HEK293 (cell line): ENCODE measurements at regions not wholly inside any gene's neighbourhood (a gene's known extent, or its start where the extent isn't known, plus 50 kb on each side); places are given as distances from the start of the nearest gene placed in this dataset.

Experiments used
- HOXC10 ChIP-seq: sonication (generic); formaldehyde crosslinking; IDR thresholded peaks from 2 replicates; pipeline ENCODE4 v1.8.1; 2023; ENCODE audit warnings: mild to moderate bottlenecking, missing genetic modification reagents
- SALL2 ChIP-seq: fragments of 450-650 bp; formaldehyde crosslinking; IDR thresholded peaks from 2 replicates; pipeline ENCODE4 v1.5.0; 2017; ENCODE audit warnings: missing biosample characterization, mild to moderate bottlenecking, missing genetic modification characterization, borderline replicate concordance
- TF ChIP-seq, protein P1 (sequence below): fragments of 450-650 bp; formaldehyde crosslinking; IDR thresholded peaks from 2 replicates; pipeline ENCODE4 v1.5.1; 2016; ENCODE audit warnings: missing biosample characterization, missing genetic modification characterization
- TF ChIP-seq, protein P2 (sequence below): fragments of 450-650 bp; IDR thresholded peaks from 2 replicates; pipeline ENCODE4 v1.5.1; 2018; ENCODE audit warnings: missing biosample characterization, mild to moderate bottlenecking, missing genetic modification characterization
- TF ChIP-seq, protein P3 (sequence below): fragments of 450-650 bp; formaldehyde crosslinking; IDR thresholded peaks from 2 replicates; pipeline ENCODE4 v1.5.1; 2016; ENCODE audit warnings: missing biosample characterization, missing genetic modification characterization

GRCh38 chr10:128326851-128327250 is 200.6 kb upstream of the MKI67 start:
- TF ChIP-seq, protein P1, sequence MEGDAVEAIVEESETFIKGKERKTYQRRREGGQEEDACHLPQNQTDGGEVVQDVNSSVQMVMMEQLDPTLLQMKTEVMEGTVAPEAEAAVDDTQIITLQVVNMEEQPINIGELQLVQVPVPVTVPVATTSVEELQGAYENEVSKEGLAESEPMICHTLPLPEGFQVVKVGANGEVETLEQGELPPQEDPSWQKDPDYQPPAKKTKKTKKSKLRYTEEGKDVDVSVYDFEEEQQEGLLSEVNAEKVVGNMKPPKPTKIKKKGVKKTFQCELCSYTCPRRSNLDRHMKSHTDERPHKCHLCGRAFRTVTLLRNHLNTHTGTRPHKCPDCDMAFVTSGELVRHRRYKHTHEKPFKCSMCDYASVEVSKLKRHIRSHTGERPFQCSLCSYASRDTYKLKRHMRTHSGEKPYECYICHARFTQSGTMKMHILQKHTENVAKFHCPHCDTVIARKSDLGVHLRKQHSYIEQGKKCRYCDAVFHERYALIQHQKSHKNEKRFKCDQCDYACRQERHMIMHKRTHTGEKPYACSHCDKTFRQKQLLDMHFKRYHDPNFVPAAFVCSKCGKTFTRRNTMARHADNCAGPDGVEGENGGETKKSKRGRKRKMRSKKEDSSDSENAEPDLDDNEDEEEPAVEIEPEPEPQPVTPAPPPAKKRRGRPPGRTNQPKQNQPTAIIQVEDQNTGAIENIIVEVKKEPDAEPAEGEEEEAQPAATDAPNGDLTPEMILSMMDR (tag by site-specific recombination): no peak
- TF ChIP-seq, protein P2, sequence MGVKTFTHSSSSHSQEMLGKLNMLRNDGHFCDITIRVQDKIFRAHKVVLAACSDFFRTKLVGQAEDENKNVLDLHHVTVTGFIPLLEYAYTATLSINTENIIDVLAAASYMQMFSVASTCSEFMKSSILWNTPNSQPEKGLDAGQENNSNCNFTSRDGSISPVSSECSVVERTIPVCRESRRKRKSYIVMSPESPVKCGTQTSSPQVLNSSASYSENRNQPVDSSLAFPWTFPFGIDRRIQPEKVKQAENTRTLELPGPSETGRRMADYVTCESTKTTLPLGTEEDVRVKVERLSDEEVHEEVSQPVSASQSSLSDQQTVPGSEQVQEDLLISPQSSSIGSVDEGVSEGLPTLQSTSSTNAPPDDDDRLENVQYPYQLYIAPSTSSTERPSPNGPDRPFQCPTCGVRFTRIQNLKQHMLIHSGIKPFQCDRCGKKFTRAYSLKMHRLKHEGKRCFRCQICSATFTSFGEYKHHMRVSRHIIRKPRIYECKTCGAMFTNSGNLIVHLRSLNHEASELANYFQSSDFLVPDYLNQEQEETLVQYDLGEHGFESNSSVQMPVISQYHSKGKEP (tag by site-specific recombination): no peak
- TF ChIP-seq SALL2 (tag by site-specific recombination): no peak
- no peak for TF ChIP-seq HOXC10 (CRISPR knock-in tag)
- TF ChIP-seq, protein P3, sequence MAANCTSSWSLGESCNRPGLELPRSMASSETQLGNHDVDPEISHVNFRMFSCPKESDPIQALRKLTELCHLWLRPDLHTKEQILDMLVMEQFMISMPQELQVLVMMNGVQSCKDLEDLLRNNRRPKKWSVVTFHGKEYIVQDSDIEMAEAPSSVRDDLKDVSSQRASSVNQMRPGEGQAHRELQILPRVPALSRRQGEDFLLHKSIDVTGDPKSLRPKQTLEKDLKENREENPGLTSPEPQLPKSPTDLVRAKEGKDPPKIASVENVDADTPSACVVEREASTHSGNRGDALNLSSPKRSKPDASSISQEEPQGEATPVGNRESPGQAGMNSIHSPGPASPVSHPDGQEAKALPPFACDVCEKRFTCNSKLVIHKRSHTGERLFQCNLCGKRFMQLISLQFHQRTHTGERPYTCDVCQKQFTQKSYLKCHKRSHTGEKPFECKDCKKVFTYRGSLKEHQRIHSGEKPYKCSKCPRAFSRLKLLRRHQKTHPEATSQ (tag by site-specific recombination): no peak
